ENCODE measurements at regions not wholly inside any gene's neighbourhood (a gene's known extent, or its start where the extent isn't known, plus 50 kb on each side); places are given as distances from the start of the nearest gene placed in this dataset.

- TF ChIP-seq ARNT (IDR thresholded peaks at IDR 0.05): no peak
- no peak for TF ChIP-seq TARDBP (IDR thresholded peaks at IDR 0.05)
- TF ChIP-seq LEF1 (IDR thresholded peaks at IDR 0.05; ENCODE audit: borderline replicate concordance): no peak
- no peak for TF ChIP-seq ZNF384 (IDR thresholded peaks at IDR 0.05)
- TF ChIP-seq L3MBTL2 (conservative IDR thresholded peaks at IDR 0.05): no peak
- TF ChIP-seq NFRKB (IDR thresholded peaks at IDR 0.05): no peak
- ChIA-PET CTCF (no interaction called here), POLR2A (no interaction called here)
- DNase-seq (ENCODE audit: extremely low spot score): no peak
These were observed 195.0 kb downstream of the MYCN start for GRCh38 chr2:16135196-16135912.

DNA sequence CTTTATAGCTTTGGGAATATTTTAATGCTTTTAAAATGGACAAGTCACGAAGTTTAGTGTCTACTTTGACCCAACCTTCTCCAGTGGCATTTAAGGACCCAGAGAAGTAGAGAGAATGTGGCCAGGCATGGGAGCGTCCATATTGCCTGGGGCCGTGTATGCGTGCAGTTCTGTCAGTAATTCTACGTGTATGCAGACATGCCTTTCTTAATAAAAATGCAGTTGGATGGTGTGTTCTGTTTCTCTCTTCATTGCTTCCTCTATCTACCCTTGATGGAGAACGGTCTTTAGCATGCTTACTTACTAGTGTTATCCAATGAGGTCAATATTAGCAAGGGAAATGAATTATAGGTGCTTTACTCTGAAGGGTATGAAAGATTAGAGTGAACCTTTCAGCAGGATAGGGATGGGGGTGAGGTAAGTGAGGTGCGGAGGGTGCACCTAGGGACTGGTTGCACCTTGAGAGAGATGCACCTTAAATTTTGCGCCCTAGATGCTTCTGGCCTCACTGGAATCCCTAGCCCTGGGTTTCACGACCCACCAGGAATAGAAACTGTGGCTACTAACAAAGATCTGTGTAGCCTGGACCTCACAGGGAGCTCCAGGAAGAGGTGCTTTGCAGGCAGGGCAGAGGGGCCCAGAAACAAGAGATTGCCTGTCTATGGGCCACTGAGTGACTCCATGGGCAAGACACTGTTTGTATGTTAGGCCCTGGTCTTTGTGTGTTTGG, 194.3 kb downstream of the MYCN start:
- ChIA-PET CTCF (no interaction called here), POLR2A (no interaction called here)
- TF ChIP-seq LEF1 (IDR thresholded peaks at IDR 0.05; ENCODE audit: borderline replicate concordance) (no peak), SUZ12 (IDR thresholded peaks at IDR 0.05) (no peak), FOXM1 (IDR thresholded peaks at IDR 0.05; ENCODE audit: borderline replicate concordance) (no peak)
- DNase-seq (ENCODE audit: extremely low spot score): no peak

GRCh38 chr2:16130906-16131400, 190.6 kb downstream of the MYCN start:
- POLR2A ChIA-PET: no interaction called here
- CTCF ChIA-PET: no interaction called here
- no peak for DNase-seq (ENCODE audit: extremely low spot score)
- TF ChIP-seq ARNT (IDR thresholded peaks at IDR 0.05): no peak
- no peak for TF ChIP-seq HDGF (IDR thresholded peaks at IDR 0.05; ENCODE audit: borderline replicate concordance)
- no peak for TF ChIP-seq PKNOX1 (IDR thresholded peaks at IDR 0.05)
- TF ChIP-seq FOXA1 (IDR thresholded peaks at IDR 0.05): no peak
- TF ChIP-seq SP1 (IDR thresholded peaks at IDR 0.05): no peak
- TF ChIP-seq FOXM1 (IDR thresholded peaks at IDR 0.05; ENCODE audit: borderline replicate concordance): no peak
- TF ChIP-seq SUZ12 (IDR thresholded peaks at IDR 0.05): no peak

- TF ChIP-seq SP1 (IDR thresholded peaks at IDR 0.05) (no peak), BHLHE40 (IDR thresholded peaks at IDR 0.05; ENCODE audit: borderline replicate concordance) (no peak), FOXK2 (IDR thresholded peaks at IDR 0.05) (no peak), CTBP1 (IDR thresholded peaks at IDR 0.05; ENCODE audit: borderline replicate concordance) (no peak), HDGF (IDR thresholded peaks at IDR 0.05; ENCODE audit: borderline replicate concordance) (no peak), NFRKB (IDR thresholded peaks at IDR 0.05) (no peak), L3MBTL2 (conservative IDR thresholded peaks at IDR 0.05) (no peak), ZNF384 (IDR thresholded peaks at IDR 0.05) (no peak), SUZ12 (IDR thresholded peaks at IDR 0.05) (no peak), PKNOX1 (IDR thresholded peaks at IDR 0.05) (no peak), ARNT (IDR thresholded peaks at IDR 0.05) (no peak), LEF1 (IDR thresholded peaks at IDR 0.05; ENCODE audit: borderline replicate concordance) (no peak)
- no peak for DNase-seq (ENCODE audit: extremely low spot score)
- POLR2A ChIA-PET: no interaction called here
- CTCF ChIA-PET: no interaction called here
These were observed 190.2 kb downstream of the MYCN start for GRCh38 chr2:16130541-16130880.

DNA sequence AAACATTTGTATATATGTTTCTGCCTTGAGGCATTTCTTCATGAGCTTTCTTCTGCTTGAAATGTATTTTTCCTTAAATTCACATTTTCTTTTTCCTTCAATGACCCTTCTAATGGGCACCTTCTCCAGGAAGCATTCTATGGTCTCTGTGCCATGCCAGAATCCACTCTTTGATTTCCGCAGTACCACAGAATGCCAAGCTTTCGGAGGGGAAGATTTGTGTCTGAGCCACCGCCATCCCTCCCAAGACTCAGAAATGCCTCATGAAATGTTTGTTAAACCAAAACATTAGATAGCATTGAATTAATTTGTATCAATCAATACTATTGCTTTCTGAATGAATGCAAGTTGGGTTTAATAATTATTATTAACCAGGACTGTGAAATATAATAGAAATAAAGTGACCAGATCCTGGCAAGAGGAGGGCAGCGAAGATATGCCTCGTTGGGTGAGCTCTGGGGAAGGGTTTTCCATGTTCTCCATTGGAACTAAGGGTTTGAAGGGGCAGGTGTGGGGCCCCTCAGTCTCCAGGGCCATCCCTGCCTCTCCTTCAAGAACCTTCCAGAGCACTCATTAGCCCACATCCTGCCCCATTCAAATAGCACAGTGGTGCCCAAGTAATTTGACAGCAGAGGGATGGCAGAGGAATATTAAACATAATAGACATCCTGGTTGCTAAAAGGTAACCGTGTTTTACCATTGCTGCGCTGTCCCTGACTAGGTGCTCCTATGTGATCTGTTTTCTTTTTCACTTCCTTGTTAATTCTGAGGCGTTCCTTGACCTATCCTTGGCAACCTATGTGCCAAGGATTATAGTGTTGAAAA, 189.6 kb downstream of the MYCN start:
- POLR2A ChIA-PET: no interaction called here

More for the DNA sequence above, 189.6 kb downstream of the MYCN start:
- DNase-seq (ENCODE audit: extremely low spot score): no peak
- CTCF ChIA-PET: no interaction called here
- no peak for TF ChIP-seq PKNOX1 (IDR thresholded peaks at IDR 0.05)
- TF ChIP-seq CTBP1 (IDR thresholded peaks at IDR 0.05; ENCODE audit: borderline replicate concordance): no peak
- TF ChIP-seq ARNT (IDR thresholded peaks at IDR 0.05): no peak
- no peak for TF ChIP-seq SP1 (IDR thresholded peaks at IDR 0.05)
- TF ChIP-seq FOXA1 (IDR thresholded peaks at IDR 0.05): no peak
- TF ChIP-seq TARDBP (IDR thresholded peaks at IDR 0.05): no peak
- TF ChIP-seq NFRKB (IDR thresholded peaks at IDR 0.05): no peak
- TF ChIP-seq ZNF384 (IDR thresholded peaks at IDR 0.05): no peak
- TF ChIP-seq ELF4 (IDR thresholded peaks at IDR 0.05): no peak
- TF ChIP-seq L3MBTL2 (conservative IDR thresholded peaks at IDR 0.05): no peak
- no peak for TF ChIP-seq SUZ12 (IDR thresholded peaks at IDR 0.05)
